OCI-LY7 (cell line): ENCODE measurements at regions not wholly inside any gene's neighbourhood (a gene's known extent, or its start where the extent isn't known, plus 50 kb on each side); places are given as distances from the start of the nearest gene placed in this dataset.
"Not testable (repeated sequence)": the region's sequence is repeated elsewhere in the genome, so short reads cannot be mapped to it uniquely, and the experiment has no call there.

Experiments used
- BruUV-seq: library from RNA; stranded (reverse); fragments of 400-500 nt; replicated peaks from 2 replicates; lab custom pipeline; 2021; lab: Mats Ljungman, UMichigan
- CTCF ChIA-PET: fragments of 300-600 bp; sonication (Branson Sonifier 250); formaldehyde crosslinking; loops from one replicate; lab custom pipeline; 2022; ENCODE audit warnings: antibody characterized with exemption; ENCODE audit not compliant: unreplicated experiment; lab: Charles Lee
- POLR2A ChIA-PET: fragments of 300-600 bp; sonication (Branson Sonifier 250); formaldehyde crosslinking; loops from one replicate; lab custom pipeline; 2022; ENCODE audit warnings: antibody characterized with exemption; lab: Charles Lee
- DNase-seq: peaks from one replicate; pipeline ENCODE4 v3.0.0-alpha.2; 2015; ENCODE audit warnings: low spot score
- H2AFZ ChIP-seq: fragments of 200-600 bp; sonication (generic), shearing (Covaris generic); 2 replicates; pipeline ENCODE4 v1.6.1; 2014; ENCODE audit warnings: mild to moderate bottlenecking, antibody characterized with exemption, low read length, moderate library complexity
- H3K27ac ChIP-seq: fragments of 200-600 bp; sonication (generic); 2 replicates; pipeline ENCODE4 v1.5.1; 2014; ENCODE audit warnings: mixed run types, low read depth, mild to moderate bottlenecking, moderate library complexity, low read length, inconsistent platforms; ENCODE audit not compliant: poor library complexity, severe bottlenecking
- H3K36me3 ChIP-seq: fragments of 200-600 bp; sonication (generic); 2 replicates; pipeline ENCODE4 v1.6.1; 2014; ENCODE audit warnings: mild to moderate bottlenecking, antibody characterized with exemption, low read length, moderate library complexity, mixed read lengths; ENCODE audit not compliant: insufficient read depth
- H3K4me1 ChIP-seq: fragments of 200-600 bp; sonication (generic); 2 replicates; pipeline ENCODE4 v1.5.1; 2014; ENCODE audit warnings: mild to moderate bottlenecking, low read length; ENCODE audit not compliant: insufficient read depth, poor library complexity, severe bottlenecking
- H3K4me2 ChIP-seq: fragments of 200-600 bp; sonication (generic); 2 replicates; pipeline ENCODE4 v1.6.1; 2014; ENCODE audit warnings: mild to moderate bottlenecking, low read length
- H3K4me3 ChIP-seq: fragments of 200-600 bp; sonication (generic); 2 replicates; pipeline ENCODE4 v1.5.1; 2014; ENCODE audit warnings: mild to moderate bottlenecking, low read depth, low read length; ENCODE audit not compliant: poor library complexity, severe bottlenecking
- H3K79me2 ChIP-seq: fragments of 200-600 bp; sonication (generic); 2 replicates; pipeline ENCODE4 v1.6.1; 2016; ENCODE audit warnings: low read depth, mild to moderate bottlenecking, low read length, moderate library complexity, mixed read lengths; ENCODE audit not compliant: insufficient read depth
- H3K9me2 ChIP-seq: fragments of 200-600 bp; sonication (generic); 2 replicates; pipeline ENCODE4 v1.6.1; 2016; ENCODE audit warnings: mild to moderate bottlenecking, low read length, mixed read lengths; ENCODE audit not compliant: insufficient read depth
- H3K9me3 ChIP-seq: fragments of 200-600 bp; sonication (generic); 2 replicates; pipeline ENCODE4 v1.6.1; 2014; ENCODE audit warnings: mild to moderate bottlenecking, mixed run types, low read length, mixed read lengths
- H4K20me1 ChIP-seq: fragments of 200-600 bp; sonication (generic); 2 replicates; pipeline ENCODE4 v1.6.1; 2014; ENCODE audit warnings: mild to moderate bottlenecking, antibody characterized with exemption, low read length, moderate library complexity, mixed read lengths; ENCODE audit not compliant: insufficient read depth
- CTCF ChIP-seq: fragments of 200-600 bp; sonication (generic); conservative IDR thresholded peaks from 2 replicates; pipeline ENCODE4 v1.5.1; 2014; ENCODE audit warnings: mild to moderate bottlenecking, antibody characterized with exemption, low read length, moderate library complexity, mixed read lengths
- EZH2phosphoT487 ChIP-seq: fragments of 200-600 bp; sonication (generic); IDR thresholded peaks from 2 replicates; pipeline ENCODE4 v1.6.1; 2018; ENCODE audit warnings: low read depth, borderline replicate concordance, mild to moderate bottlenecking, mixed run types, antibody characterized with exemption, low read length, moderate library complexity, mixed read lengths
- intact Hi-C: fragments of 100-400 bp; cut with micrococcal nuclease; formaldehyde crosslinking; loops from one replicate; pipeline ENCODE4 v1.10.0; 2022; ENCODE audit not compliant: unreplicated experiment

- POLR2A ChIA-PET, result interaction anchor here (0.6 kb wide), 1 partner anchor 337 kb away, joined by 6 read pairs; no protein-coding TSS in a partner anchor
- H3K4me2 ChIP-seq, result no peak overlapping the region
- no peaks in the 10 kb centered on the region for H3K4me1 ChIP-seq
- no peaks in the 10 kb centered on the region for H3K9me3 ChIP-seq
- no peaks in the 10 kb centered on the region for H3K79me2 ChIP-seq
- intact Hi-C loops, result no loop called here
- H3K36me3 ChIP-seq, result no peaks in the 10 kb centered on the region
- no peak for DNase-seq
- H4K20me1 ChIP-seq, result no peaks in the 10 kb centered on the region
- TF ChIP-seq EZH2phosphoT487 (no peak), CTCF (no peak)
- H3K4me3 ChIP-seq, result no peak overlapping the region
- H3K9me2 ChIP-seq, result no peaks in the 10 kb centered on the region
- no peak overlapping the region for H3K27ac ChIP-seq
- no TSS peak for BruUV-seq
- H2AFZ ChIP-seq, result no peak overlapping the region
- CTCF ChIA-PET, result no interaction called here
Measured at GRCh38 chr7:68707159-68707558, 891.1 kb upstream of the AUTS2 start.

- Histone ChIP-seq H3K79me2 (no peaks in the 10 kb centered on the region), H3K27ac (no peak overlapping the region), H4K20me1 (no peaks in the 10 kb centered on the region), H3K4me1 (no peaks in the 10 kb centered on the region), H3K36me3 (no peaks in the 10 kb centered on the region), H3K9me2 (no peaks in the 10 kb centered on the region), H3K4me2 (no peak overlapping the region), H3K9me3 (no peaks in the 10 kb centered on the region), H3K4me3 (no peak overlapping the region), H2AFZ (no peak overlapping the region)
- intact Hi-C loops, result no loop called here
- CTCF ChIA-PET, result no interaction called here
- BruUV-seq, result no TSS peak
- no peak for DNase-seq
- POLR2A ChIA-PET, result interaction anchor here (0.5 to 0.7 kb wide), 3 partner anchors 104 to 586 kb away, joined by 3 to 8 read pairs (median 4); no protein-coding TSS in a partner anchor
- no peak for TF ChIP-seq CTCF
- TF ChIP-seq EZH2phosphoT487, result no peak
Measured at GRCh38 chr7:68707958-68708357, 890.3 kb upstream of the AUTS2 start.

GRCh38 chr7:68712956-68713495 lies 885.2 kb upstream of the AUTS2 start:
- Histone ChIP-seq H3K4me2 (no peak overlapping the region), H2AFZ (no peak overlapping the region), H4K20me1 (no peaks in the 10 kb centered on the region), H3K36me3 (no peaks in the 10 kb centered on the region), H3K79me2 (no peaks in the 10 kb centered on the region), H3K9me2 (no peaks in the 10 kb centered on the region), H3K4me3 (no peak overlapping the region), H3K4me1 (no peaks in the 10 kb centered on the region), H3K27ac (no peak overlapping the region), H3K9me3 (no peaks in the 10 kb centered on the region)
- POLR2A ChIA-PET, result interaction anchor here (0.6 kb wide), 2 partner anchors 220 to 845 kb away, joined by 3 to 6 read pairs; no protein-coding TSS in a partner anchor
- no TSS peak for BruUV-seq
- intact Hi-C loops, result no loop called here
- no peak for DNase-seq
- CTCF ChIA-PET, result no interaction called here
- TF ChIP-seq EZH2phosphoT487, result no peak
- no peak for TF ChIP-seq CTCF

- H3K9me3 ChIP-seq, H4K20me1 ChIP-seq, H3K27ac ChIP-seq, H3K79me2 ChIP-seq, BruUV-seq, POLR2A ChIA-PET, H2AFZ ChIP-seq, intact Hi-C loops, H3K9me2 ChIP-seq, CTCF ChIA-PET, H3K4me3 ChIP-seq, H3K4me1 ChIP-seq, H3K36me3 ChIP-seq, H3K4me2 ChIP-seq, DNase-seq: not testable (repeated sequence)
Measured at GRCh38 chr7:68714135-68714534, 884.1 kb upstream of the AUTS2 start.
